ENCODE measurements at regions not wholly inside any gene's neighbourhood (a gene's known extent, or its start where the extent isn't known, plus 50 kb on each side); places are given as distances from the start of the nearest gene placed in this dataset.

DNA sequence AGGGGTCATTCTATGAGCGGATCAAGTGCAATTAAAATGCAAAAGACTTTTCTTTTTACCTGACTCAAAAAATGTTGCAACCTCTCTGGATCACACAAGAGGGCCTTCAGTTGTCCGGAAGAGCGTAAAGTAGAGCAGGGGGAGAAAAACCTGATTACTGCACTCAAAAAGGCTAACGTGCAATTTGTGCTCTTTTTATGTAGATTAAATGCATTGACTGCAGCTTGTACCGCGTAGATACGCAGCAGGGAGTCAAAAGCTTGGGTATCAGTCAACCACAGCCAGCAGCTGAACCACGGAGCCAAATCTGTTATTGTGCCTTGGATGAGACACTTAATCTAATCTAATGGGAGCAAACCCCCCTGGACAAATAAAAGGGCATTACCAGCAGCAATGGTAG is 107.3 kb upstream of the RAI2 start:
- Histone ChIP-seq H3K9me3 (replicated peaks; ENCODE audit: control insufficient read depth, insufficient read depth, low read depth, low read length) (no peaks in the 10 kb centered on the region), H3K9me1 (ENCODE audit: control insufficient read depth, insufficient read depth, low read length) (no peaks in the 10 kb centered on the region), H3K4me2 (ENCODE audit: insufficient read depth, low read length) (no peak overlapping the region), H3K36me3 (ENCODE audit: control insufficient read depth, insufficient read depth, low read length) (no peaks in the 10 kb centered on the region), H4K20me1 (replicated peaks; ENCODE audit: control insufficient read depth, insufficient read depth, low read length) (no peaks in the 10 kb centered on the region), H3K4me3 (no peak overlapping the region), H3K9ac (ENCODE audit: insufficient read depth in 1 of 2, low read depth in 2 of 2, low read length in 2 of 2) (no peak overlapping the region), H2AFZ (ENCODE audit: low read depth, low read length) (no peak overlapping the region), H3K4me1 (replicated peaks in 1 of 2; ENCODE audit: control insufficient read depth in 2 of 2, insufficient read depth in 2 of 2, low read length in 2 of 2) (no peaks in the 10 kb centered on the region), H3K27me3 (ENCODE audit: control insufficient read depth in 2 of 2, insufficient read depth in 2 of 2, low read length in 2 of 2) (no peaks in the 10 kb centered on the region), H3K27ac (ENCODE audit: extremely low read depth, low read depth, low read length) (no peak overlapping the region), H3K79me2 (ENCODE audit: control insufficient read depth, insufficient read depth, low read length) (no peaks in the 10 kb centered on the region)
- no peak for FAIRE-seq
- in situ Hi-C loops (cut with MboI) (loop anchor here (25.0 kb wide), 1 partner anchor 419 kb away; no protein-coding TSS in a partner anchor), intact Hi-C loops (cut with micrococcal nuclease) (no loop called here)
- no peak for ATAC-seq
- POLR2A ChIA-PET, result interaction anchor here (0.6 to 1.4 kb wide), 2 partner anchors 12 to 386 kb away, joined by 3 read pairs; partner anchors contain the start of gene SCML2
- CTCF ChIA-PET (ENCODE audit: low intra/inter-chr PET ratio), result no interaction called here
- peak in 1 of 4 experiments; percentile 21 for DNase-seq (ENCODE audit: extremely low read depth in 1 of 4, low spot score in 3 of 4)
- no TSS peak for BruUV-seq (replicated peaks)
- WGBS (ENCODE audit: insufficient coverage, low coverage, missing lambda C conversion rate), result 5% methylated on average over 8 of the region's 8 CpGs
- TF ChIP-seq SRF (CRISPR knock-in tag; IDR thresholded peaks at IDR 0.05), result no peak
- no peak for TF ChIP-seq TRIM24 (IDR thresholded peaks at IDR 0.05)
- no peak for TF ChIP-seq KLF1 (tag; IDR thresholded peaks at IDR 0.05)
- TF ChIP-seq, protein P1, sequence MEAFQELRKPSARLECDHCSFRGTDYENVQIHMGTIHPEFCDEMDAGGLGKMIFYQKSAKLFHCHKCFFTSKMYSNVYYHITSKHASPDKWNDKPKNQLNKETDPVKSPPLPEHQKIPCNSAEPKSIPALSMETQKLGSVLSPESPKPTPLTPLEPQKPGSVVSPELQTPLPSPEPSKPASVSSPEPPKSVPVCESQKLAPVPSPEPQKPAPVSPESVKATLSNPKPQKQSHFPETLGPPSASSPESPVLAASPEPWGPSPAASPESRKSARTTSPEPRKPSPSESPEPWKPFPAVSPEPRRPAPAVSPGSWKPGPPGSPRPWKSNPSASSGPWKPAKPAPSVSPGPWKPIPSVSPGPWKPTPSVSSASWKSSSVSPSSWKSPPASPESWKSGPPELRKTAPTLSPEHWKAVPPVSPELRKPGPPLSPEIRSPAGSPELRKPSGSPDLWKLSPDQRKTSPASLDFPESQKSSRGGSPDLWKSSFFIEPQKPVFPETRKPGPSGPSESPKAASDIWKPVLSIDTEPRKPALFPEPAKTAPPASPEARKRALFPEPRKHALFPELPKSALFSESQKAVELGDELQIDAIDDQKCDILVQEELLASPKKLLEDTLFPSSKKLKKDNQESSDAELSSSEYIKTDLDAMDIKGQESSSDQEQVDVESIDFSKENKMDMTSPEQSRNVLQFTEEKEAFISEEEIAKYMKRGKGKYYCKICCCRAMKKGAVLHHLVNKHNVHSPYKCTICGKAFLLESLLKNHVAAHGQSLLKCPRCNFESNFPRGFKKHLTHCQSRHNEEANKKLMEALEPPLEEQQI (IDR thresholded peaks at IDR 0.05), result no peak
- TF ChIP-seq CEBPG (CRISPR knock-in tag; IDR thresholded peaks at IDR 0.05), result no peak
- TF ChIP-seq CEBPG (tag; conservative IDR thresholded peaks at IDR 0.05 in 1 of 2, IDR thresholded peaks at IDR 0.05 in 1 of 2), result no peak
- TF ChIP-seq, protein P2, sequence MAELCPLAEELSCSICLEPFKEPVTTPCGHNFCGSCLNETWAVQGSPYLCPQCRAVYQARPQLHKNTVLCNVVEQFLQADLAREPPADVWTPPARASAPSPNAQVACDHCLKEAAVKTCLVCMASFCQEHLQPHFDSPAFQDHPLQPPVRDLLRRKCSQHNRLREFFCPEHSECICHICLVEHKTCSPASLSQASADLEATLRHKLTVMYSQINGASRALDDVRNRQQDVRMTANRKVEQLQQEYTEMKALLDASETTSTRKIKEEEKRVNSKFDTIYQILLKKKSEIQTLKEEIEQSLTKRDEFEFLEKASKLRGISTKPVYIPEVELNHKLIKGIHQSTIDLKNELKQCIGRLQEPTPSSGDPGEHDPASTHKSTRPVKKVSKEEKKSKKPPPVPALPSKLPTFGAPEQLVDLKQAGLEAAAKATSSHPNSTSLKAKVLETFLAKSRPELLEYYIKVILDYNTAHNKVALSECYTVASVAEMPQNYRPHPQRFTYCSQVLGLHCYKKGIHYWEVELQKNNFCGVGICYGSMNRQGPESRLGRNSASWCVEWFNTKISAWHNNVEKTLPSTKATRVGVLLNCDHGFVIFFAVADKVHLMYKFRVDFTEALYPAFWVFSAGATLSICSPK (IDR thresholded peaks at IDR 0.05; ENCODE audit: borderline replicate concordance), result no peak
- peak; percentile 66 for TF ChIP-seq CBFA2T3 (IDR thresholded peaks at IDR 0.05)
- no peak for TF ChIP-seq SP2 (IDR thresholded peaks at IDR 0.05; ENCODE audit: extremely low read depth, low read depth, low read length, poor library complexity, severe bottlenecking)
- TF ChIP-seq, protein P3, sequence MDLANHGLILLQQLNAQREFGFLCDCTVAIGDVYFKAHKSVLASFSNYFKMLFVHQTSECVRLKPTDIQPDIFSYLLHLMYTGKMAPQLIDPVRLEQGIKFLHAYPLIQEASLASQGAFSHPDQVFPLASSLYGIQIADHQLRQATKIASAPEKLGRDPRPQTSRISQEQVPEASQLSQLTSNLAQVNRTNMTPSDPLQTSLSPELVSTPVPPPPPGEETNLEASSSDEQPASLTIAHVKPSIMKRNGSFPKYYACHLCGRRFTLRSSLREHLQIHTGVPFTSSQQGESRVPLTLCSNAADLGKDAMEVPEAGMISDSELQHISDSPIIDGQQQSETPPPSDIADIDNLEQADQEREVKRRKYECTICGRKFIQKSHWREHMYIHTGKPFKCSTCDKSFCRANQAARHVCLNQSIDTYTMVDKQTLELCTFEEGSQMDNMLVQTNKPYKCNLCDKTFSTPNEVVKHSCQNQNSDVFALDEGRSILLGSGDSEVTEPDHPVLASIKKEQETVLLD (IDR thresholded peaks at IDR 0.05), result no peak
- TF ChIP-seq ZNF24 (IDR thresholded peaks at IDR 0.05), result no peak
- TF ChIP-seq STAT5A (IDR thresholded peaks at IDR 0.05; ENCODE audit: borderline replicate concordance, low read length), result peak; percentile 18; the same call in 1 of the 2 replicates
- TF ChIP-seq SIN3A (IDR thresholded peaks at IDR 0.05; ENCODE audit: borderline replicate concordance in 2 of 2, control insufficient read depth in 1 of 2, low read depth in 2 of 2, low read length in 2 of 2), result no peak
- TF ChIP-seq CBFA2T2 (conservative IDR thresholded peaks at IDR 0.05), result peak; percentile 46
- TF ChIP-seq ZNF324 (CRISPR knock-in tag; IDR thresholded peaks at IDR 0.05), result no peak
- TF ChIP-seq TEAD1 (CRISPR knock-in tag; IDR thresholded peaks at IDR 0.05), result no peak
- TF ChIP-seq, protein P4, sequence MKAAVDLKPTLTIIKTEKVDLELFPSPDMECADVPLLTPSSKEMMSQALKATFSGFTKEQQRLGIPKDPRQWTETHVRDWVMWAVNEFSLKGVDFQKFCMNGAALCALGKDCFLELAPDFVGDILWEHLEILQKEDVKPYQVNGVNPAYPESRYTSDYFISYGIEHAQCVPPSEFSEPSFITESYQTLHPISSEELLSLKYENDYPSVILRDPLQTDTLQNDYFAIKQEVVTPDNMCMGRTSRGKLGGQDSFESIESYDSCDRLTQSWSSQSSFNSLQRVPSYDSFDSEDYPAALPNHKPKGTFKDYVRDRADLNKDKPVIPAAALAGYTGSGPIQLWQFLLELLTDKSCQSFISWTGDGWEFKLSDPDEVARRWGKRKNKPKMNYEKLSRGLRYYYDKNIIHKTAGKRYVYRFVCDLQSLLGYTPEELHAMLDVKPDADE (conservative IDR thresholded peaks at IDR 0.05; ENCODE audit: control insufficient read depth, low read depth, low read length), result no peak

Data from K562 (cell line).